Superior temporal gyrus (tissue), 1 donor: ENCODE measurements at regions not wholly inside any gene's neighbourhood (a gene's known extent, or its start where the extent isn't known, plus 50 kb on each side); places are given as distances from the start of the nearest gene placed in this dataset.
A peak's percentile ranks its signal among the peaks of the same experiment; 100 is the strongest.

ENCODE experiments used
- DNase-seq: peaks from one replicate; pipeline ENCODE4 v3.0.0-alpha.2; 2016; ENCODE audit errors: extremely low spot score

- DNase-seq = no peak
These were observed 172.9 kb downstream of the ZDHHC21 start for GRCh38 chr9:14520341-14520740.

GRCh38 chr9:14517154-14517906 lies 175.9 kb downstream of the ZDHHC21 start:
- DNase-seq = no peak

- DNase-seq = no peak
These were observed 176.6 kb downstream of the ZDHHC21 start for GRCh38 chr9:14516656-14517055.

GRCh38 chr9:14515571-14516198 lies 177.5 kb downstream of the ZDHHC21 start:
- DNase-seq = no peak

- no peak for DNase-seq
These were observed 178.2 kb downstream of the ZDHHC21 start for GRCh38 chr9:14515049-14515448.

GRCh38 chr9:14512942-14513341 lies 180.3 kb downstream of the ZDHHC21 start:
- DNase-seq = no peak

GRCh38 chr9:14511452-14511851 lies 181.8 kb downstream of the ZDHHC21 start:
- DNase-seq = no peak

GRCh38 chr9:14508884-14509283 lies 184.3 kb downstream of the ZDHHC21 start:
- DNase-seq = no peak

- no peak for DNase-seq
These were observed 187.4 kb upstream of the NFIB start for GRCh38 chr9:14501366-14501765.

GRCh38 chr9:14500705-14501104 lies 186.8 kb upstream of the NFIB start:
- peak; percentile 36 for DNase-seq

- no peak for DNase-seq
These were observed 186.0 kb upstream of the NFIB start for GRCh38 chr9:14499976-14500375.

- no peak for DNase-seq
These were observed 184.9 kb upstream of the NFIB start for GRCh38 chr9:14498824-14499223.

GRCh38 chr9:14497476-14497875 lies 183.5 kb upstream of the NFIB start:
- DNase-seq = no peak

GRCh38 chr9:14488421-14489190 lies 174.7 kb upstream of the NFIB start:
- DNase-seq = no peak

GRCh38 chr9:14487547-14488185 lies 173.7 kb upstream of the NFIB start:
- DNase-seq = no peak

- no peak for DNase-seq
These were observed 171.4 kb upstream of the NFIB start for GRCh38 chr9:14485366-14485765.

GRCh38 chr9:14482856-14483255 lies 168.9 kb upstream of the NFIB start:
- DNase-seq = no peak

GRCh38 chr9:14480526-14480925 lies 166.6 kb upstream of the NFIB start:
- no peak for DNase-seq

GRCh38 chr9:14479163-14479560 lies 165.2 kb upstream of the NFIB start:
- no peak for DNase-seq

GRCh38 chr9:14478175-14479162 lies 164.5 kb upstream of the NFIB start:
- DNase-seq = no peak

GRCh38 chr9:14471041-14471440 lies 157.1 kb upstream of the NFIB start:
- no peak for DNase-seq
